Left ventricle myocardium inferior (tissue), 1 donor: ENCODE measurements at regions not wholly inside any gene's neighbourhood (a gene's known extent, or its start where the extent isn't known, plus 50 kb on each side); places are given as distances from the start of the nearest gene placed in this dataset.
A peak's percentile ranks its signal among the peaks of the same experiment; 100 is the strongest.

Experiments used
- DNase-seq: peaks from one replicate; pipeline ENCODE4 v3.0.0-alpha.2; 2020
- H3K27ac ChIP-seq: fragments of 200-600 bp; replicated peaks from 2 replicates; pipeline ENCODE4 v1.8.0; 2021
- H3K27me3 ChIP-seq: fragments of 200-600 bp; 2 replicates; pipeline ENCODE4 v1.8.0; 2021; ENCODE audit warnings: low read depth
- H3K36me3 ChIP-seq: fragments of 200-600 bp; 2 replicates; pipeline ENCODE4 v1.8.0; 2021
- H3K4me1 ChIP-seq: fragments of 200-600 bp; 2 replicates; pipeline ENCODE4 v1.8.0; 2021
- H3K4me3 ChIP-seq: fragments of 200-600 bp; 2 replicates; pipeline ENCODE4 v1.8.0; 2021; ENCODE audit warnings: mild to moderate bottlenecking, moderate library complexity
- H3K9me3 ChIP-seq: fragments of 200-600 bp; replicated peaks from 2 replicates; pipeline ENCODE4 v1.8.0; 2021
- intact Hi-C: fragments of 100-400 bp; cut with micrococcal nuclease; formaldehyde crosslinking; loops from one replicate; pipeline ENCODE4 v1.11.0; 2022
- TF ChIP-seq, protein P1 (sequence below): fragments of 200-600 bp; IDR thresholded peaks from 2 replicates; pipeline ENCODE4 v1.8.0; 2021; ENCODE audit warnings: antibody characterized with exemption, mild to moderate bottlenecking, borderline replicate concordance
- donor health status: DM: no; HTN: yes; CAD: no; lungs with severe emphysema.

DNA sequence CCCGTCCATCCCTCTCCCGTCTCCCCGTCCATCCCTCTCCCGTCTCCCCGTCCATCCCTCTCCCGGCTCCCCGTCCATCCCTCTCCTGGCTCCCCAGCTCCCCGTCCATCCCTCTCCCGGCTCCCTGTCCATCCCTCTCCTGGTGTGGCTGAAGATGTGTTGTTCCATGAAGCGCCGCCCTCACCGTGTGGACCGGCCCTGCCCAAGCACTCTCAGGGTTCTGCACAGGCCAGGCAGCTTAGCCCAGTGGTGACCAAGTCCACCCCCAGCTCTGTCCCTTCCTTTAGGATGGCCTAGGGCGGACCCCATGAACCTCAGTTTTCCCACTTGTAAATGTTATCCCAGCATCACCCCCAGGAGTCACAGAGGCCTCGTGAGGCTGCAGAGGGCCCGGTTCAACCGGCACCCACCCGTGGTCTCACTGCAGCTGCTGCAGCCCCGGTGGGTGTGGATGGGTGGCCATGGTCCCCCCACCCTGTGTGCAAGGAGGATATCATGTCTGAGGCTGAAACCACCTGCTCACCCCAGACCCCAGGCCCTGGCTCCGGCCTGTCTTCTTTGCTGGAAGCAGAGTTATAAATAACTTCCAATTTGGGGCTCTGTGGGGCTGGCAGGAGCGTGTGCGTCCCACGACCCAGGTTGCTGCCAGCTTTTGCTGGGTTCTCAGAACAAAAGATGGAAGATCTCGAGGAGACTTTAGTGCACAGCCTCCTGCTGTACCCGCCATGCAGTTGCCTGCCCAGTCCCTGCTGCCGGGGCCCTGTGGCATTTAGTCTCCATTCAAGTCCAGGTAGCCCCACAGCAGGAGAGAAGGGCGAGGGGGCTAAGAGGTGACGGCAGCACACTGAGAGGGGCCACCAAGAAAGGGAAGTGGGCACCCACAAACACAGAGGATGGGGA is 1147.8 kb downstream of the BRD1 start:
- Histone ChIP-seq H3K36me3 (no peaks in the 10 kb centered on the region), H3K27ac (no peak overlapping the region), H3K4me3 (no peak overlapping the region), H3K4me1 (no peaks in the 10 kb centered on the region), H3K27me3 (peaks cover 21% of the 10 kb centered on the region), H3K9me3 (no peaks in the 10 kb centered on the region)
- TF ChIP-seq, protein P1, sequence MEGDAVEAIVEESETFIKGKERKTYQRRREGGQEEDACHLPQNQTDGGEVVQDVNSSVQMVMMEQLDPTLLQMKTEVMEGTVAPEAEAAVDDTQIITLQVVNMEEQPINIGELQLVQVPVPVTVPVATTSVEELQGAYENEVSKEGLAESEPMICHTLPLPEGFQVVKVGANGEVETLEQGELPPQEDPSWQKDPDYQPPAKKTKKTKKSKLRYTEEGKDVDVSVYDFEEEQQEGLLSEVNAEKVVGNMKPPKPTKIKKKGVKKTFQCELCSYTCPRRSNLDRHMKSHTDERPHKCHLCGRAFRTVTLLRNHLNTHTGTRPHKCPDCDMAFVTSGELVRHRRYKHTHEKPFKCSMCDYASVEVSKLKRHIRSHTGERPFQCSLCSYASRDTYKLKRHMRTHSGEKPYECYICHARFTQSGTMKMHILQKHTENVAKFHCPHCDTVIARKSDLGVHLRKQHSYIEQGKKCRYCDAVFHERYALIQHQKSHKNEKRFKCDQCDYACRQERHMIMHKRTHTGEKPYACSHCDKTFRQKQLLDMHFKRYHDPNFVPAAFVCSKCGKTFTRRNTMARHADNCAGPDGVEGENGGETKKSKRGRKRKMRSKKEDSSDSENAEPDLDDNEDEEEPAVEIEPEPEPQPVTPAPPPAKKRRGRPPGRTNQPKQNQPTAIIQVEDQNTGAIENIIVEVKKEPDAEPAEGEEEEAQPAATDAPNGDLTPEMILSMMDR = no peak
- no peak for DNase-seq
- intact Hi-C loops = no loop called here

DNA sequence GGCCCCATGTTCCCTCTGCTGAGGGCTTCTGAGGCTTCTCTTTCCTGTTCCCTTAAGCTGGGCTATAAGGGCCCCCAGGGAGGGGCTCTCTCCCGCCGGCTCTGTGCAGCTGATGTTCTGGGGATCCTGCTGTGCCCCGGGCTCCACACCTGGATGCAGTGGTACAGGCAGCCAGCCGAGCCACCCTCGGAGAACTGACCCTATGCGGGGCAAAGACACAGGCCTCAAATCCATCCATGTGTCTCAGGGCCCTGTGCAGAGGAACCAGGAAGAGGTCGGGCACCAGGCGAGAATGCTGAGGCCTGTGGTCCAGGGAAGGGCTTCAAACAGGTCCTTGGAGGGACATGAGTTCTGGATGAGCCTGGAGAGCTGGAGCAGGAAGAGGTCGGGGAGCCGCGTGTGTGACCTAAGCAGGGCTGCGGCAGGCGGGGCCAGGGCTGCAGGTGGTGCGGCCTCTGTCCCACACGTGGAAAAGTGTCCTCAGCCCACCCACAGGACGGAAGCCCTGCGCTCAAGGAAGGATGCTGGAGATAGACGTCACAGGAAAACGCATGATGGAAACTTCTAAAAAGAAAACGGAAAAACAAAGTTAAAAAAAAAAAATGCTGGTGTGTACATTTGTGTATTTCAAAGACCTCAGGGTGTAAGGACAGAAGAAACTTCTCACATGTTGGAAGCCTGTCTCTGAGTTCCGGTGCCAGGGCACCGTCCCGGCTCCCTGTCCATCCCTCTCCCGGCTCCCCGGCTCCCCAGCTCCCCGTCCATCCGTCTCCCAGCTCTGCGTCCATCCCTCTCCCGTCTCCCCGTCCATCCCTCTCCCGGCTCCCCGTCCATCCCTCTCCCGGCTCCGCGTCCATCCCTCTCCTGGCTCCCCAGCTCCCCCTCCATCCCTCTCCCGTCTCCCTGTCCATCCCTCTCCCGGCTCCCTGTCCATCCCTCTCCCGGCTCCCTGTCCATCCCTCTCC is 1149.2 kb downstream of the BRD1 start:
- H3K27me3 ChIP-seq = peaks cover 21% of the 10 kb centered on the region
- peaks cover 5% of the 10 kb centered on the region for H3K9me3 ChIP-seq
- H3K27ac ChIP-seq = no peak overlapping the region
- H3K4me3 ChIP-seq = no peak overlapping the region
- TF ChIP-seq, protein P1 = no peak
- intact Hi-C loops = no loop called here
- H3K36me3 ChIP-seq = no peaks in the 10 kb centered on the region
- DNase-seq = peak; percentile 11
- no peaks in the 10 kb centered on the region for H3K4me1 ChIP-seq

DNA sequence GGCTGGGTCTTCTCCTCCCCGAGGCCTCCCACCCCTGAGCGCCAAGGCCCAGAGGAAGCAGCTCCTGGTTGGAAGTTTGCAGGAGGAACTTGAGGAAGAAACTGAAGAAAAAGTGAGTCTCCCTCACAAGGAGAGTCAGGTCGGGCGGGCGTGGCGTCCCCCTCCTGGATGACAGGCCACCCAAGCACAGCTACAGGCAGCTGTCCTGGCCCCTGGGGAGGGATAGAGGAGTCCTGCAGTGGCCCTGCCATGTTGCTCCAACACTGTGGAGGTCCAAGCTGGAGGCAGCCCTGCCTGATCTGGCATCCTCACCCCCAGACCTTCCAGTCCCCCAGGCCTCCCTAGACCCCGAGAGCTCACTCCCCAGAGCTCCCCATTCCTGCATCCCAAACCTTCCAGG is 1150.1 kb downstream of the BRD1 start:
- peak; percentile 8 for DNase-seq
- no peaks in the 10 kb centered on the region for H3K36me3 ChIP-seq
- H3K9me3 ChIP-seq = peaks cover 13% of the 10 kb centered on the region
- peaks cover 21% of the 10 kb centered on the region for H3K27me3 ChIP-seq
- intact Hi-C loops = no loop called here
- no peak overlapping the region for H3K27ac ChIP-seq
- H3K4me1 ChIP-seq = no peaks in the 10 kb centered on the region
- H3K4me3 ChIP-seq = no peak overlapping the region
- TF ChIP-seq, protein P1 = no peak

DNA sequence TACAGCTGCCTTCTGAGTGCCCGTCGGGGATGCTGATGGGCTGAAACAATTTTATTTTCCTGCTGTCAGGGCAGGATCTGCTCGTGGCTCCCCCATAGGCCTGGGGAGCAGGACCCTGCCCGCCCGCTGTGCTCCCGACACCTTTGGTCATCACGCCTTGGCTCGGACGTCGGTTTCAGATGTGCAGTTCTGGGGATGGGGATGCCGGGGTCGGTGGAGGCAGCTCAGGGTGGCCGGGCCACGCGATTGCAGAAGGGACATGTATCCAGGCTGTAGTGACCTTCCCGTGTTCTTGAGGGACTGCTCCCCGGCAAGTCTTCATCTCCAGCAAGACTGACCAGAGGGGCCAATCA is 1150.5 kb downstream of the BRD1 start:
- no peak for DNase-seq
- Histone ChIP-seq H3K4me1 (no peaks in the 10 kb centered on the region), H3K27me3 (peaks cover 21% of the 10 kb centered on the region), H3K4me3 (no peak overlapping the region), H3K36me3 (no peaks in the 10 kb centered on the region), H3K27ac (no peak overlapping the region), H3K9me3 (peaks cover 18% of the 10 kb centered on the region)
- TF ChIP-seq, protein P1 = no peak
- intact Hi-C loops = no loop called here

DNA sequence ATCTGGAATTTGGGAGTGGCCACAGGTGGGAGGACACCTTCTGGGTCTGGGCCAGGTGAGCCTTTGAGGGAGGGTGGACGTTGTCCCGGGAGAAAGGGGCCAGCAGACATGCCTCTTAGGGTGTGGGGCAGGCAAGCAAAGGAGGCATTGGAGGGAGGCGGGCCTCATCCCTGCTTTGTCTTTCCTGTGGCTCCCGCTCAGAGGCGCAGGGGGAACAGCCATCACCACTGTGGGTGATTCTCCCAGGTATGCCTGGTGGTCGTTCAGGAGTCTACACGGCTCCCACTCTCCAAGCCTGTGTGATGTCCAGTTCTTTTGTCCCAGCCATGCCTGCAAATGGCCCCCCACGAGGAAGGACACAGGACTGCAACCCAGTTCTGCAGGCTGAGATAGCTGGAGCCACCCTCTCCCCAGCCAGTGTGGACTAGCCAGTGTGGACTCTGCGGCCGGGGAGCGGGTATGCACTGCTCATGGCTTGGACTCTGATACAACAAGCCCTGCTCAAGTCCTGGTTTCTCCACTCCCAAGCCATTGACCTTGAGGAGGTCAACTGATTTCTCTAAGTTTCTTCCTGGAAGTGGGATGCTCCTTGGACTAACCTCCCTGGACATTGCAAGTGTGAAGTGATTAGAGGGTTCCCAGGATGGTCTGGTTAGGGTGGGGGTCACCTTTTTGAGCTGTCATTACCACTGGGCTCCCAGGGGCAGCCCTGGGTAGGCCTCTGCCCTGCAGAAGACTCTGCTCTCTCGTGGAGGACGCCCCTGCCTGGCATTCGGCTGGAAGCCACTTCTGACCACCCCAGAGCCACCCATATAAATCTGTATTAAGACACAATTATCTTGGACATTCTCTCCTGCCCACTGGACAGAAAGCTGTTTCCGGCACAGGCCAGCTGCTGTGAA is 1151.2 kb downstream of the BRD1 start:
- Histone ChIP-seq H3K27me3 (peaks cover 21% of the 10 kb centered on the region), H3K36me3 (no peaks in the 10 kb centered on the region), H3K27ac (no peak overlapping the region), H3K4me1 (no peaks in the 10 kb centered on the region), H3K4me3 (no peak overlapping the region), H3K9me3 (peaks cover 24% of the 10 kb centered on the region)
- no peak for DNase-seq
- intact Hi-C loops = no loop called here
- TF ChIP-seq, protein P1 = no peak
